IPS-18a (cell line): ENCODE measurements at regions not wholly inside any gene's neighbourhood (a gene's known extent, or its start where the extent isn't known, plus 50 kb on each side); places are given as distances from the start of the nearest gene placed in this dataset.
A peak's percentile ranks its signal among the peaks of the same experiment; 100 is the strongest.

Experiments used
- H3K27ac ChIP-seq: one replicate; pipeline ENCODE4 v1.5.1; 2013; ENCODE audit warnings: low read length
- H3K27me3 ChIP-seq: one replicate; pipeline ENCODE4 v1.6.1; 2013; ENCODE audit warnings: mild to moderate bottlenecking, low read length; ENCODE audit not compliant: control insufficient read depth, insufficient read depth
- H3K36me3 ChIP-seq: one replicate; pipeline ENCODE4 v1.6.1; 2013; ENCODE audit warnings: low read depth, low read length; ENCODE audit not compliant: control insufficient read depth
- H3K4me1 ChIP-seq: one replicate; pipeline ENCODE4 v1.6.1; 2013; ENCODE audit warnings: low read depth, low read length; ENCODE audit not compliant: control insufficient read depth
- H3K4me3 ChIP-seq: one replicate; pipeline ENCODE4 v1.5.1; 2013; ENCODE audit warnings: low read length
- H3K9ac ChIP-seq: one replicate; pipeline ENCODE4 v1.6.1; 2013; ENCODE audit warnings: mild to moderate bottlenecking, low read length, moderate library complexity
- H3K9me3 ChIP-seq: one replicate; pipeline ENCODE4 v1.6.1; 2013; ENCODE audit warnings: low read depth, low read length; ENCODE audit not compliant: control insufficient read depth

GRCh38 chr22:49540913-49541692, 286.6 kb downstream of the BRD1 start:
- peaks cover 15% of the 10 kb centered on the region for H3K4me1 ChIP-seq
- no peaks in the 10 kb centered on the region for H3K36me3 ChIP-seq
- H3K27me3 ChIP-seq = no peaks in the 10 kb centered on the region
- H3K4me3 ChIP-seq = no peak overlapping the region
- H3K27ac ChIP-seq = no peak overlapping the region
- no peaks in the 10 kb centered on the region for H3K9me3 ChIP-seq
- H3K9ac ChIP-seq = no peak overlapping the region

- Histone ChIP-seq H3K9ac (no peak overlapping the region), H3K9me3 (no peaks in the 10 kb centered on the region), H3K36me3 (no peaks in the 10 kb centered on the region), H3K27ac (no peak overlapping the region), H3K4me1 (peaks cover 23% of the 10 kb centered on the region), H3K27me3 (no peaks in the 10 kb centered on the region), H3K4me3 (no peak overlapping the region)
These were observed 287.4 kb downstream of the BRD1 start for GRCh38 chr22:49540084-49540912.

GRCh38 chr22:49538006-49538405, 289.7 kb downstream of the BRD1 start:
- Histone ChIP-seq H3K4me1 (peaks cover 33% of the 10 kb centered on the region), H3K36me3 (no peaks in the 10 kb centered on the region), H3K27ac (no peak overlapping the region)

GRCh38 chr22:49536571-49537131, 291.0 kb downstream of the BRD1 start:
- no peaks in the 10 kb centered on the region for H3K36me3 ChIP-seq
- H3K27me3 ChIP-seq = no peaks in the 10 kb centered on the region
- no peaks in the 10 kb centered on the region for H3K9me3 ChIP-seq
- H3K9ac ChIP-seq = peak overlapping the region; percentile 70
- H3K27ac ChIP-seq = peak overlapping the region; percentile 96
- H3K4me3 ChIP-seq = peak overlapping the region; percentile 56
- H3K4me1 ChIP-seq = peaks cover 33% of the 10 kb centered on the region

More at GRCh38 chr22:49538006-49538405, 289.7 kb downstream of the BRD1 start:
- H3K9me3 ChIP-seq = no peaks in the 10 kb centered on the region
- no peaks in the 10 kb centered on the region for H3K27me3 ChIP-seq
- H3K4me3 ChIP-seq = no peak overlapping the region
- H3K9ac ChIP-seq = no peak overlapping the region

- Histone ChIP-seq H3K27me3 (no peaks in the 10 kb centered on the region), H3K4me3 (peak overlapping the region; percentile 56), H3K9ac (peak overlapping the region; percentile 70), H3K9me3 (no peaks in the 10 kb centered on the region), H3K27ac (peak overlapping the region; percentile 96), H3K4me1 (peaks cover 33% of the 10 kb centered on the region), H3K36me3 (no peaks in the 10 kb centered on the region)
These were observed 292.0 kb downstream of the BRD1 start for GRCh38 chr22:49535527-49536125.

GRCh38 chr22:49535126-49535525, 292.5 kb downstream of the BRD1 start:
- Histone ChIP-seq H3K9ac (no peak overlapping the region), H3K4me3 (no peak overlapping the region), H3K27ac (peak overlapping the region; percentile 96), H3K27me3 (no peaks in the 10 kb centered on the region), H3K36me3 (no peaks in the 10 kb centered on the region), H3K4me1 (peaks cover 33% of the 10 kb centered on the region), H3K9me3 (no peaks in the 10 kb centered on the region)

- Histone ChIP-seq H3K9me3 (no peaks in the 10 kb centered on the region), H3K36me3 (no peaks in the 10 kb centered on the region), H3K9ac (no peak overlapping the region), H3K4me3 (no peak overlapping the region), H3K27ac (no peak overlapping the region), H3K27me3 (no peaks in the 10 kb centered on the region), H3K4me1 (peaks cover 33% of the 10 kb centered on the region)
These were observed 293.3 kb downstream of the BRD1 start for GRCh38 chr22:49534386-49534785.

GRCh38 chr22:49533886-49534285, 293.8 kb downstream of the BRD1 start:
- H3K4me1 ChIP-seq = peaks cover 33% of the 10 kb centered on the region
- H3K9me3 ChIP-seq = no peaks in the 10 kb centered on the region
- no peak overlapping the region for H3K4me3 ChIP-seq
- no peaks in the 10 kb centered on the region for H3K27me3 ChIP-seq
- H3K36me3 ChIP-seq = no peaks in the 10 kb centered on the region
- H3K27ac ChIP-seq = no peak overlapping the region
- H3K9ac ChIP-seq = no peak overlapping the region

- H3K4me1 ChIP-seq = peaks cover 32% of the 10 kb centered on the region
- H3K27me3 ChIP-seq = no peaks in the 10 kb centered on the region
- H3K27ac ChIP-seq = no peak overlapping the region
- H3K9me3 ChIP-seq = no peaks in the 10 kb centered on the region
- H3K4me3 ChIP-seq = no peak overlapping the region
- no peaks in the 10 kb centered on the region for H3K36me3 ChIP-seq
- H3K9ac ChIP-seq = no peak overlapping the region
These were observed 294.5 kb downstream of the BRD1 start for GRCh38 chr22:49532869-49533802.

GRCh38 chr22:49531368-49531791, 296.3 kb downstream of the BRD1 start:
- H3K9me3 ChIP-seq = no peaks in the 10 kb centered on the region
- peaks cover 21% of the 10 kb centered on the region for H3K4me1 ChIP-seq
- no peak overlapping the region for H3K9ac ChIP-seq
- no peaks in the 10 kb centered on the region for H3K27me3 ChIP-seq
- no peaks in the 10 kb centered on the region for H3K36me3 ChIP-seq
- H3K4me3 ChIP-seq = no peak overlapping the region
- H3K27ac ChIP-seq = no peak overlapping the region
